Ovary (tissue), 7 donors: ENCODE measurements at regions not wholly inside any gene's neighbourhood (a gene's known extent, or its start where the extent isn't known, plus 50 kb on each side); places are given as distances from the start of the nearest gene placed in this dataset.

Experiments used
- DNase-seq, 5 donors: peaks; one replicate each; pipeline ENCODE4 v3.0.0-alpha.2; 2019 to 2020
- H3K27ac ChIP-seq, 2 donors: fragments of 200-600 bp; one replicate each; pipeline versions ENCODE4 v1.5.1 to v1.8.0; 2019 to 2022
- H3K27me3 ChIP-seq: fragments of 200-600 bp; one replicate; pipeline ENCODE4 v1.8.0; 2022
- H3K36me3 ChIP-seq: fragments of 200-600 bp; sonication (generic); one replicate; pipeline ENCODE4 v1.5.1; 2019
- H3K4me1 ChIP-seq: one replicate; pipeline ENCODE4 v1.8.1; 2013; ENCODE audit warnings: mild to moderate bottlenecking, moderate library complexity; ENCODE audit not compliant: insufficient read depth
- H3K4me3 ChIP-seq: fragments of 200-600 bp; sonication (generic); one replicate; pipeline ENCODE4 v1.5.1; 2017
- H3K9me3 ChIP-seq, 2 donors: fragments of 200-600 bp in 1 of 2; sonication (generic) in 1 of 2; one replicate each; pipeline versions ENCODE4 v1.5.1 to v1.8.1; 2013 to 2019; ENCODE audit warnings: mild to moderate bottlenecking in 1 of 2, moderate library complexity in 1 of 2
- CTCF ChIP-seq, 3 donors: fragments of 450-650 bp in 2 of 3; fragments of 200-600 bp in 1 of 3; IDR thresholded peaks; one replicate each; pipeline versions ENCODE4 v1.5.1 to v1.8.0; 2016 to 2022; ENCODE audit warnings: antibody characterized with exemption in 3 of 3, mild to moderate bottlenecking in 1 of 3
- EP300 ChIP-seq: sonication (generic); formaldehyde crosslinking; IDR thresholded peaks from one replicate; pipeline ENCODE4 v1.6.1; 2017; ENCODE audit warnings: antibody characterized with exemption
- POLR2A ChIP-seq: fragments of 450-650 bp; IDR thresholded peaks from one replicate; pipeline ENCODE4 v1.6.1; 2017; ENCODE audit warnings: antibody characterized with exemption, mild to moderate bottlenecking, moderate library complexity
- WGBS, 3 donors: extraction: QIAGEN DNeasy Blood & Tissue Kit in 1 of 3; methylation state at CpG; one replicate each; pipeline versions ENCODE4 v1.1.5 to v1.1.7; 2013 to 2017; 5-methylcytosine and 5-hydroxymethylcytosine counted together
- intact Hi-C, 4 donors: fragments of 100-400 bp; cut with DNase I; formaldehyde crosslinking; loops; one replicate each; pipeline versions ENCODE4 v1.11.0 to v1.15.1; 2022 to 2023
- donor health status: DM: no; HTN: no; CAD: no; lungs with moderate emphysema.
- donor health status: DM: no; HTN: no; CAD: no.
- donor health status: Bipolar disorder and iron deficiency.
- donor health status: DM: no; HTN: no; CAD: no.
- donor health status: DM: yes; HTN: yes; CAD: no.

- no peak overlapping the region for H3K27ac ChIP-seq
- intact Hi-C loops = no loop called here
- 63 to 69% (median 67%) methylated on average over 2 of the region's 2 CpGs for WGBS, 3 donors
These were observed 90.9 kb upstream of the GRIA1 start for GRCh38 chr5:153399595-153399994.

GRCh38 chr5:153400931-153401330, 89.5 kb upstream of the GRIA1 start:
- intact Hi-C loops = no loop called here
- TF ChIP-seq EP300 (no peak), POLR2A (no peak), CTCF (IDR thresholded peaks at IDR 0.05) (no peak)
- H3K27ac ChIP-seq = no peak overlapping the region
- H3K4me1 ChIP-seq = no peaks in the 10 kb centered on the region
- H3K36me3 ChIP-seq = no peaks in the 10 kb centered on the region
- no peaks in the 10 kb centered on the region for H3K9me3 ChIP-seq
- no peak for DNase-seq
- no peak overlapping the region for H3K4me3 ChIP-seq
- H3K27me3 ChIP-seq = no peaks in the 10 kb centered on the region
- WGBS, 3 donors = 80 to 83% (median 83%) methylated on average over 2 of the region's 2 CpGs

More at GRCh38 chr5:153399595-153399994, 90.9 kb upstream of the GRIA1 start:
- no peak overlapping the region for H3K4me3 ChIP-seq
- H3K36me3 ChIP-seq = no peaks in the 10 kb centered on the region
- no peaks in the 10 kb centered on the region for H3K4me1 ChIP-seq
- no peaks in the 10 kb centered on the region for H3K27me3 ChIP-seq
- no peak for DNase-seq
- TF ChIP-seq POLR2A (no peak), EP300 (no peak), CTCF (IDR thresholded peaks at IDR 0.05) (no peak)
- no peaks in the 10 kb centered on the region for H3K9me3 ChIP-seq

- Histone ChIP-seq H3K36me3 (no peaks in the 10 kb centered on the region), H3K9me3 (no peaks in the 10 kb centered on the region), H3K4me1 (no peaks in the 10 kb centered on the region), H3K27ac (no peak overlapping the region), H3K4me3 (no peak overlapping the region), H3K27me3 (no peaks in the 10 kb centered on the region)
- TF ChIP-seq POLR2A = no peak
- no peak for TF ChIP-seq EP300
- TF ChIP-seq CTCF (IDR thresholded peaks at IDR 0.05) = no peak
- DNase-seq = no peak
- intact Hi-C loops = no loop called here
These were observed 87.9 kb upstream of the GRIA1 start for GRCh38 chr5:153402550-153402949.

- no peak overlapping the region for H3K27ac ChIP-seq
- TF ChIP-seq CTCF (IDR thresholded peaks at IDR 0.05) = no peak
- TF ChIP-seq EP300 = no peak
- no peak for TF ChIP-seq POLR2A
- intact Hi-C loops = no loop called here
- no peaks in the 10 kb centered on the region for H3K36me3 ChIP-seq
- no peaks in the 10 kb centered on the region for H3K27me3 ChIP-seq
- no peak for DNase-seq
- H3K4me3 ChIP-seq = no peak overlapping the region
- H3K4me1 ChIP-seq = no peaks in the 10 kb centered on the region
- no peaks in the 10 kb centered on the region for H3K9me3 ChIP-seq
These were observed 87.0 kb upstream of the GRIA1 start for GRCh38 chr5:153403470-153403869.

- intact Hi-C loops = no loop called here
- TF ChIP-seq EP300 (no peak), POLR2A (no peak), CTCF (IDR thresholded peaks at IDR 0.05) (no peak)
- Histone ChIP-seq H3K9me3 (no peaks in the 10 kb centered on the region), H3K27ac (no peak overlapping the region), H3K4me3 (no peak overlapping the region), H3K36me3 (no peaks in the 10 kb centered on the region), H3K27me3 (no peaks in the 10 kb centered on the region), H3K4me1 (no peaks in the 10 kb centered on the region)
- WGBS, 3 donors = 30 to 49% (median 35%) methylated on average over 7 of the region's 7 CpGs
- DNase-seq = no peak
These were observed 85.7 kb upstream of the GRIA1 start for GRCh38 chr5:153404747-153405146.
